ENCODE measurements at regions not wholly inside any gene's neighbourhood (a gene's known extent, or its start where the extent isn't known, plus 50 kb on each side); places are given as distances from the start of the nearest gene placed in this dataset.

GRCh38 chrX:10030570-10030969 lies 63.4 kb downstream of the CLDN34 start:
- no peak overlapping the region for H3K4me3 ChIP-seq (ENCODE audit: low read depth, low read length)
- no peak for DNase-seq (ENCODE audit: low read depth)
- no peak for TF ChIP-seq CTCF (conservative IDR thresholded peaks at IDR 0.05; ENCODE audit: low read depth, low read length)

GRCh38 chrX:10031746-10032145 lies 64.6 kb downstream of the CLDN34 start:
- no peak for TF ChIP-seq CTCF (conservative IDR thresholded peaks at IDR 0.05; ENCODE audit: low read depth, low read length)
- DNase-seq (ENCODE audit: low read depth), result no peak
- H3K4me3 ChIP-seq (ENCODE audit: low read depth, low read length), result no peak overlapping the region

GRCh38 chrX:10032147-10032546 lies 65.0 kb downstream of the CLDN34 start:
- TF ChIP-seq CTCF (conservative IDR thresholded peaks at IDR 0.05; ENCODE audit: low read depth, low read length), result no peak
- H3K4me3 ChIP-seq (ENCODE audit: low read depth, low read length), result no peak overlapping the region
- no peak for DNase-seq (ENCODE audit: low read depth)

DNA sequence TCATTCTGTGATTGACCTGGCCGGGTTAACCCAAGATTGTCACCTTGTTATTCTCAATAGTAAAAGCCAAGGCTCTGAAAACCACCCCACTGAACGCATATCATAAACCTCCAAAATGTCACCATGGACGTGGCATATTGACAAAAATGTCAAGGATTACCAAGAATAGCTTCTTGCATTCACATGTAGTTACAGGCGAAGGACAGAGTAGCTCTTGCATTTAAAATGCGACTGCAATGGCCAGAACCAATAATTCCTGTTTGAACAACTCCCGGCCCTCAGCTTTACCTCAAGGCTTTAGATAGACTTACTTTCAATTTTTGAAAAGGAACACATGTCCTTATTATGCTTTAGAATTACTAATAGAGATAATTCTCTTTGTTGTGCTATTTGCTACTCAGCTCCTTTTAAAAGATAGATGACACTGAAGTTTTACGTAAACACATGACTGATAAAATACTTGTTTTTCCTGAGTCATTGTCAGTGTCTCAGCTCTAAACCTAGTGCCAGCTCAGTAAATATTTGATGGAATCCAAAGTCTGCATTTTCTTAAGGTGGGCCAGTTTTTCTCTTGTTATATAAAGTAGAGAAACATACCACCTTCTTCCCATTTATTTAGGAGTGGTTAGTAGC lies 66.3 kb downstream of the CLDN34 start:
- DNase-seq (ENCODE audit: low read depth), result no peak
- TF ChIP-seq CTCF (conservative IDR thresholded peaks at IDR 0.05; ENCODE audit: low read depth, low read length), result no peak
- no peak overlapping the region for H3K4me3 ChIP-seq (ENCODE audit: low read depth, low read length)

- no peak for TF ChIP-seq CTCF (conservative IDR thresholded peaks at IDR 0.05; ENCODE audit: low read depth, low read length)
- H3K4me3 ChIP-seq (ENCODE audit: low read depth, low read length), result no peak overlapping the region
- DNase-seq (ENCODE audit: low read depth), result no peak
Measured at GRCh38 chrX:10034740-10035260, 67.6 kb downstream of the CLDN34 start.

GRCh38 chrX:10038585-10038984 lies 71.4 kb downstream of the CLDN34 start:
- no peak for TF ChIP-seq CTCF (conservative IDR thresholded peaks at IDR 0.05; ENCODE audit: low read depth, low read length)
- no peak overlapping the region for H3K4me3 ChIP-seq (ENCODE audit: low read depth, low read length)
- no peak for DNase-seq (ENCODE audit: low read depth)

Data from epithelial cell of proximal tubule (primary cell).